NCI-H69 (cell line): ENCODE measurements at regions not wholly inside any gene's neighbourhood (a gene's known extent, or its start where the extent isn't known, plus 50 kb on each side); places are given as distances from the start of the nearest gene placed in this dataset.
"Not testable (repeated sequence)": the region's sequence is repeated elsewhere in the genome, so short reads cannot be mapped to it uniquely, and the experiment has no call there.

Experiments
- DNase-seq: peaks from one replicate; lab custom pipeline; 2025; lab: John Stamatoyannopoulos, UW

GRCh38 chr7:8809320-8809719 lies 375.9 kb downstream of the NXPH1 start:
- no peak for DNase-seq

- peak; percentile 66 for DNase-seq
These were observed 384.1 kb downstream of the NXPH1 start for GRCh38 chr7:8817448-8818036.

GRCh38 chr7:8818406-8818805 lies 385.0 kb downstream of the NXPH1 start:
- no peak for DNase-seq

GRCh38 chr7:8822595-8822994 lies 389.2 kb downstream of the NXPH1 start:
- no peak for DNase-seq

- peak; percentile 40 for DNase-seq
These were observed 390.1 kb downstream of the NXPH1 start for GRCh38 chr7:8823486-8823885.

GRCh38 chr7:8827329-8827728 lies 393.9 kb downstream of the NXPH1 start:
- DNase-seq: no peak

GRCh38 chr7:8829100-8829499 lies 395.7 kb downstream of the NXPH1 start:
- no peak for DNase-seq

GRCh38 chr7:8831376-8831775 lies 398.0 kb downstream of the NXPH1 start:
- no peak for DNase-seq

GRCh38 chr7:8833355-8833754 lies 399.9 kb downstream of the NXPH1 start:
- no peak for DNase-seq

- no peak for DNase-seq
These were observed 407.8 kb downstream of the NXPH1 start for GRCh38 chr7:8841171-8841570.

- DNase-seq: no peak
These were observed 438.3 kb downstream of the NXPH1 start for GRCh38 chr7:8871716-8872115.

- DNase-seq: no peak
These were observed 448.5 kb downstream of the NXPH1 start for GRCh38 chr7:8881916-8882315.

- no peak for DNase-seq
These were observed 452.1 kb downstream of the NXPH1 start for GRCh38 chr7:8885480-8886000.

- DNase-seq: not testable (repeated sequence)
These were observed 456.9 kb downstream of the NXPH1 start for GRCh38 chr7:8890346-8890745.

- DNase-seq: no peak
These were observed 460.4 kb downstream of the NXPH1 start for GRCh38 chr7:8893775-8894174.

- DNase-seq: no peak
These were observed 473.1 kb downstream of the NXPH1 start for GRCh38 chr7:8906396-8907075.

GRCh38 chr7:8908889-8909288 lies 475.5 kb downstream of the NXPH1 start:
- DNase-seq: peak; percentile 89

GRCh38 chr7:8913682-8914081 lies 480.3 kb downstream of the NXPH1 start:
- peak; percentile 57 for DNase-seq

GRCh38 chr7:8921807-8922206 lies 488.4 kb downstream of the NXPH1 start:
- peak; percentile 42 for DNase-seq

GRCh38 chr7:8922726-8923125 lies 489.3 kb downstream of the NXPH1 start:
- no peak for DNase-seq

- no peak for DNase-seq
These were observed 489.9 kb downstream of the NXPH1 start for GRCh38 chr7:8923164-8923806.

- DNase-seq: no peak
These were observed 498.7 kb downstream of the NXPH1 start for GRCh38 chr7:8931906-8932646.

- no peak for DNase-seq
These were observed 499.3 kb downstream of the NXPH1 start for GRCh38 chr7:8932751-8933150.
